Keratinocyte (primary cell): ENCODE measurements at regions not wholly inside any gene's neighbourhood (a gene's known extent, or its start where the extent isn't known, plus 50 kb on each side); places are given as distances from the start of the nearest gene placed in this dataset.

Experiments used
- CTCF ChIP-seq, 3 experiments: IDR thresholded peaks in 1 of 3; conservative IDR thresholded peaks in 1 of 3; optimal IDR thresholded peaks in 1 of 3; 2 replicates in 2 of 3; 3 replicates in 1 of 3; pipeline versions ENCODE3 to v1.5.1; 2011; ENCODE audit warnings: low read length in 3 of 3, mild to moderate bottlenecking in 3 of 3, moderate library complexity in 2 of 3, control low read depth in 1 of 3, inconsistent platforms in 1 of 3; ENCODE audit not compliant: insufficient read depth in 2 of 3; ENCODE audit errors: extremely low read depth in 1 of 3
- EZH2 ChIP-seq: IDR thresholded peaks from one replicate; pipeline ENCODE4 v1.6.1; 2012; ENCODE audit warnings: inconsistent platforms, mild to moderate bottlenecking, low read length, moderate library complexity

- no peak for TF ChIP-seq CTCF (optimal IDR thresholded peaks at IDR 0.05 in 1 of 3, IDR thresholded peaks at IDR 0.05 in 1 of 3, conservative IDR thresholded peaks at IDR 0.05 in 1 of 3; ENCODE audit: extremely low read depth in 1 of 3, insufficient read depth in 2 of 3, low read length in 3 of 3)
- TF ChIP-seq EZH2: no peak
Observed at GRCh38 chr13:84098273-84098672, 216.0 kb upstream of the SLITRK1 start.
